ENCODE measurements at regions not wholly inside any gene's neighbourhood (a gene's known extent, or its start where the extent isn't known, plus 50 kb on each side); places are given as distances from the start of the nearest gene placed in this dataset.

DNA sequence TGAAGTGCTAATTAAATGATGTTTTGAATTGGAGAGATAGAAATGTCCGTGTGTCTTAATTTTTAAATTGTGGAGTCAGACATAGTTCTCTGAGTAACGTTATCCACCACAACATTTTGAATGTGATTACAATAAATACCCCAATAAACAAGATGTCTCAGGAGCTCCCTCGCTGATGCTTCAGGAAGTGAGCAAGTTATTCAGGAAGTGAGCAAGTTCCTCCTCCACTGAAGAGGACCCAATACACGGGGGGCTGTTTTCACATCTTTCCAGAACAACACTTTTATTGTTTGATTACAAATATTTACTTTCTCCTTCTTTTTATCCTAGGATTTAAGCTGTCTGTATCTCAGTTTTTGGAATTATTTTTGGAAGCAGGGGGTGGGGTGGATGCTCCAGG, 363.8 kb downstream of the LRRC70 start:
- ChIA-PET POLR2A (no interaction called here), SMC1A (ENCODE audit: uncharacterized antibody, unreplicated experiment) (no interaction called here), CTCF (no interaction called here), RAD21 (ENCODE audit: unreplicated experiment) (no interaction called here)
- Histone ChIP-seq H3K36me3 (ENCODE audit: control insufficient read depth in 2 of 2, insufficient read depth in 2 of 2, low read length in 1 of 2) (no peaks in the 10 kb centered on the region), H3K4me3 (no peak overlapping the region), H3K27me3 (replicated peaks in 1 of 2; ENCODE audit: control insufficient read depth in 2 of 2, insufficient read depth in 2 of 2, low read length in 1 of 2) (no peaks in the 10 kb centered on the region), H3K4me1 (ENCODE audit: control insufficient read depth, insufficient read depth, low read length) (no peaks in the 10 kb centered on the region), H2AFZ (ENCODE audit: control insufficient read depth, low read depth, low read length) (no peak overlapping the region), H3K79me2 (ENCODE audit: control insufficient read depth, insufficient read depth, low read length) (no peaks in the 10 kb centered on the region), H3K9ac (ENCODE audit: control insufficient read depth, insufficient read depth, low read length) (no peak overlapping the region), H3K27ac (ENCODE audit: control insufficient read depth, insufficient read depth) (no peak overlapping the region), H4K20me1 (ENCODE audit: control insufficient read depth, insufficient read depth) (no peaks in the 10 kb centered on the region), H3K9me3 (replicated peaks; ENCODE audit: control insufficient read depth, insufficient read depth, low read length) (no peaks in the 10 kb centered on the region), H3K4me2 (ENCODE audit: control insufficient read depth, insufficient read depth) (no peak overlapping the region)
- 1% methylated on average over 4 of the region's 4 CpGs for WGBS (ENCODE audit: insufficient coverage, insufficient replicate concordance, low lambda C conversion rate, missing lambda C conversion rate)
- no peak for FAIRE-seq
- BruUV-seq (replicated peaks): no TSS peak
- intact Hi-C loops (cut with micrococcal nuclease; ENCODE audit: unreplicated experiment): no loop called here
- in situ Hi-C loops (cut with MboI): no loop called here
- DNase-seq (ENCODE audit: low read depth, low spot score): no peak
- no peak for ATAC-seq
- no peak for TF ChIP-seq TCF12 (IDR thresholded peaks at IDR 0.05; ENCODE audit: low read depth, low read length)

DNA sequence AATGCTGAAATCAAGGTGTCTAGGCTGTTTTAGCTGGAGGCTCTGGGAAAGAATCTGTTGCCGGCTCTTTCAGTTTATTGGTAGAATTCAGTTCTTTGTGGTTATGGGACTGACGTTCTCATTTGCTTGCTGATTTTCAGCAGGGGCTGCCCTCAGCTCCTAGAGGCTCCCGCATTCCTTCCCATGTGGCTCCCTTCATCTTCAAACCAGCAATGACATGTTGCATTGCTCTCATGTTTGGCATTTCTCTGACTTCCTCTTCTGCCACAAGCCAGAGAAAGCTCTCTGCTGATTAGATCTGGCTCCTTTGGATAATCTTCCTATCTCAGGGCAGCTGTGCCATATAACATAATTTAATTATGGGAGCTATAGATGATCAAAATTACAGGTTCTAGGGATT, 360.3 kb downstream of the LRRC70 start:
- ATAC-seq (no peak), DNase-seq (ENCODE audit: low read depth, low spot score) (no peak), FAIRE-seq (no peak)
- no TSS peak for BruUV-seq (replicated peaks)
- ChIA-PET POLR2A (no interaction called here), SMC1A (ENCODE audit: uncharacterized antibody, unreplicated experiment) (interaction anchor here (1.5 kb wide), 2 partner anchors 9 to 16 kb away, joined by 4 read pairs; no protein-coding TSS in a partner anchor), RAD21 (ENCODE audit: unreplicated experiment) (no interaction called here), CTCF (no interaction called here)
- Histone ChIP-seq H3K27me3 (replicated peaks in 1 of 2; ENCODE audit: control insufficient read depth in 2 of 2, insufficient read depth in 2 of 2, low read length in 1 of 2) (no peaks in the 10 kb centered on the region), H3K9ac (ENCODE audit: control insufficient read depth, insufficient read depth, low read length) (no peak overlapping the region), H3K79me2 (ENCODE audit: control insufficient read depth, insufficient read depth, low read length) (no peaks in the 10 kb centered on the region), H2AFZ (ENCODE audit: control insufficient read depth, low read depth, low read length) (no peak overlapping the region), H4K20me1 (ENCODE audit: control insufficient read depth, insufficient read depth) (no peaks in the 10 kb centered on the region), H3K4me2 (ENCODE audit: control insufficient read depth, insufficient read depth) (no peak overlapping the region), H3K36me3 (ENCODE audit: control insufficient read depth in 2 of 2, insufficient read depth in 2 of 2, low read length in 1 of 2) (no peaks in the 10 kb centered on the region), H3K9me3 (replicated peaks; ENCODE audit: control insufficient read depth, insufficient read depth, low read length) (no peaks in the 10 kb centered on the region), H3K4me1 (ENCODE audit: control insufficient read depth, insufficient read depth, low read length) (no peaks in the 10 kb centered on the region), H3K4me3 (no peak overlapping the region), H3K27ac (ENCODE audit: control insufficient read depth, insufficient read depth) (no peak overlapping the region)
- WGBS (ENCODE audit: insufficient coverage, insufficient replicate concordance, low lambda C conversion rate, missing lambda C conversion rate): 52% methylated on average over 3 of the region's 3 CpGs
- intact Hi-C loops (cut with micrococcal nuclease; ENCODE audit: unreplicated experiment): no loop called here
- in situ Hi-C loops (cut with MboI): no loop called here
- no peak for TF ChIP-seq SMC3 (IDR thresholded peaks at IDR 0.05; ENCODE audit: borderline replicate concordance, low read length)
- TF ChIP-seq TARDBP (IDR thresholded peaks at IDR 0.05; ENCODE audit: borderline replicate concordance): no peak
- TF ChIP-seq WRNIP1 (IDR thresholded peaks at IDR 0.05; ENCODE audit: borderline replicate concordance, low read depth, low read length): no peak
- TF ChIP-seq, protein P1, sequence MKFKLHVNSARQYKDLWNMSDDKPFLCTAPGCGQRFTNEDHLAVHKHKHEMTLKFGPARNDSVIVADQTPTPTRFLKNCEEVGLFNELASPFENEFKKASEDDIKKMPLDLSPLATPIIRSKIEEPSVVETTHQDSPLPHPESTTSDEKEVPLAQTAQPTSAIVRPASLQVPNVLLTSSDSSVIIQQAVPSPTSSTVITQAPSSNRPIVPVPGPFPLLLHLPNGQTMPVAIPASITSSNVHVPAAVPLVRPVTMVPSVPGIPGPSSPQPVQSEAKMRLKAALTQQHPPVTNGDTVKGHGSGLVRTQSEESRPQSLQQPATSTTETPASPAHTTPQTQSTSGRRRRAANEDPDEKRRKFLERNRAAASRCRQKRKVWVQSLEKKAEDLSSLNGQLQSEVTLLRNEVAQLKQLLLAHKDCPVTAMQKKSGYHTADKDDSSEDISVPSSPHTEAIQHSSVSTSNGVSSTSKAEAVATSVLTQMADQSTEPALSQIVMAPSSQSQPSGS (IDR thresholded peaks at IDR 0.05; ENCODE audit: low read length): no peak
- TF ChIP-seq, protein P2, sequence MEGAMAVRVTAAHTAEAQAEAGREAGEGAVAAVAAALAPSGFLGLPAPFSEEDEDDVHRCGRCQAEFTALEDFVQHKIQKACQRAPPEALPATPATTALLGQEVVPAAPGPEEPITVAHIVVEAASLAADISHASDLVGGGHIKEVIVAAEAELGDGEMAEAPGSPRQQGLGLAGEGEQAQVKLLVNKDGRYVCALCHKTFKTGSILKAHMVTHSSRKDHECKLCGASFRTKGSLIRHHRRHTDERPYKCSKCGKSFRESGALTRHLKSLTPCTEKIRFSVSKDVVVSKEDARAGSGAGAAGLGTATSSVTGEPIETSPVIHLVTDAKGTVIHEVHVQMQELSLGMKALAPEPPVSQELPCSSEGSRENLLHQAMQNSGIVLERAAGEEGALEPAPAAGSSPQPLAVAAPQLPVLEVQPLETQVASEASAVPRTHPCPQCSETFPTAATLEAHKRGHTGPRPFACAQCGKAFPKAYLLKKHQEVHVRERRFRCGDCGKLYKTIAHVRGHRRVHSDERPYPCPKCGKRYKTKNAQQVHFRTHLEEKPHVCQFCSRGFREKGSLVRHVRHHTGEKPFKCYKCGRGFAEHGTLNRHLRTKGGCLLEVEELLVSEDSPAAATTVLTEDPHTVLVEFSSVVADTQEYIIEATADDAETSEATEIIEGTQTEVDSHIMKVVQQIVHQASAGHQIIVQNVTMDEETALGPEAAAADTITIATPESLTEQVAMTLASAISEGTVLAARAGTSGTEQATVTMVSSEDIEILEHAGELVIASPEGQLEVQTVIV (IDR thresholded peaks at IDR 0.05; ENCODE audit: borderline replicate concordance, partially characterized antibody): no peak
- no peak for TF ChIP-seq BMI1 (IDR thresholded peaks at IDR 0.05; ENCODE audit: borderline replicate concordance)
- no peak for TF ChIP-seq SIN3A (IDR thresholded peaks at IDR 0.05; ENCODE audit: low read depth, low read length)
- TF ChIP-seq SUZ12 (IDR thresholded peaks at IDR 0.05; ENCODE audit: unreplicated experiment): no peak
- TF ChIP-seq, protein P3, sequence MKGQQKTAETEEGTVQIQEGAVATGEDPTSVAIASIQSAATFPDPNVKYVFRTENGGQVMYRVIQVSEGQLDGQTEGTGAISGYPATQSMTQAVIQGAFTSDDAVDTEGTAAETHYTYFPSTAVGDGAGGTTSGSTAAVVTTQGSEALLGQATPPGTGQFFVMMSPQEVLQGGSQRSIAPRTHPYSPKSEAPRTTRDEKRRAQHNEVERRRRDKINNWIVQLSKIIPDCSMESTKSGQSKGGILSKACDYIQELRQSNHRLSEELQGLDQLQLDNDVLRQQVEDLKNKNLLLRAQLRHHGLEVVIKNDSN (IDR thresholded peaks at IDR 0.05; ENCODE audit: borderline replicate concordance, extremely low read length, insufficient read depth, low read depth, low read length): no peak
- TF ChIP-seq, protein P4, sequence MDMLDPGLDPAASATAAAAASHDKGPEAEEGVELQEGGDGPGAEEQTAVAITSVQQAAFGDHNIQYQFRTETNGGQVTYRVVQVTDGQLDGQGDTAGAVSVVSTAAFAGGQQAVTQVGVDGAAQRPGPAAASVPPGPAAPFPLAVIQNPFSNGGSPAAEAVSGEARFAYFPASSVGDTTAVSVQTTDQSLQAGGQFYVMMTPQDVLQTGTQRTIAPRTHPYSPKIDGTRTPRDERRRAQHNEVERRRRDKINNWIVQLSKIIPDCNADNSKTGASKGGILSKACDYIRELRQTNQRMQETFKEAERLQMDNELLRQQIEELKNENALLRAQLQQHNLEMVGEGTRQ (IDR thresholded peaks at IDR 0.05; ENCODE audit: borderline replicate concordance, low read depth, low read length): no peak
- no peak for TF ChIP-seq NFIC (IDR thresholded peaks at IDR 0.05; ENCODE audit: low read depth, low read length)
- no peak for TF ChIP-seq MYB (IDR thresholded peaks at IDR 0.05; ENCODE audit: borderline replicate concordance, low read depth, low read length)

Data from GM12878 (cell line).